HEK293T (cell line): ENCODE measurements at regions not wholly inside any gene's neighbourhood (a gene's known extent, or its start where the extent isn't known, plus 50 kb on each side); places are given as distances from the start of the nearest gene placed in this dataset.

Experiments used
- CTCF ChIA-PET: fragments of 350-600 bp; formaldehyde crosslinking; extraction: SDS; loops from one replicate; lab custom pipeline; 2021; ENCODE audit warnings: antibody characterized with exemption, inconsistent platforms; lab: Yijun Ruan, JAX
- POLR2A ChIA-PET: fragments of 350-600 bp; formaldehyde crosslinking; extraction: SDS; loops from one replicate; lab custom pipeline; 2020; ENCODE audit warnings: antibody characterized with exemption, inconsistent platforms; lab: Yijun Ruan, JAX
- DNase-seq: peaks from one replicate; pipeline ENCODE4 v3.0.0; 2012; ENCODE audit warnings: mixed read lengths; ENCODE audit errors: extremely low spot score
- ARNT ChIP-seq: fragments of 450-650 bp; IDR thresholded peaks from 2 replicates; pipeline ENCODE4 v1.6.1; 2017; ENCODE audit warnings: mild to moderate bottlenecking
- BHLHE40 ChIP-seq: fragments of 450-650 bp; IDR thresholded peaks from 2 replicates; pipeline ENCODE4 v1.6.1; 2016; ENCODE audit warnings: mild to moderate bottlenecking, moderate library complexity, borderline replicate concordance
- CTBP1 ChIP-seq: fragments of 450-650 bp; IDR thresholded peaks from 2 replicates; pipeline ENCODE4 v1.6.1; 2016; ENCODE audit warnings: borderline replicate concordance
- ELF4 ChIP-seq: fragments of 450-650 bp; IDR thresholded peaks from 2 replicates; pipeline ENCODE4 v1.6.1; 2017; ENCODE audit warnings: antibody characterized with exemption
- FOXA1 ChIP-seq: fragments of 450-650 bp; IDR thresholded peaks from 2 replicates; pipeline ENCODE4 v1.6.1; 2016; ENCODE audit warnings: mild to moderate bottlenecking
- FOXK2 ChIP-seq: fragments of 450-650 bp; IDR thresholded peaks from 2 replicates; pipeline ENCODE4 v1.6.1; 2016; ENCODE audit warnings: mild to moderate bottlenecking
- FOXM1 ChIP-seq: fragments of 450-650 bp; IDR thresholded peaks from 2 replicates; pipeline ENCODE4 v1.6.1; 2017; ENCODE audit warnings: mild to moderate bottlenecking, borderline replicate concordance
- HDGF ChIP-seq: fragments of 450-650 bp; IDR thresholded peaks from 2 replicates; pipeline ENCODE4 v1.6.1; 2017; ENCODE audit warnings: antibody characterized with exemption, borderline replicate concordance
- L3MBTL2 ChIP-seq: fragments of 450-650 bp; conservative IDR thresholded peaks from 2 replicates; pipeline ENCODE4 v1.6.1; 2016; ENCODE audit warnings: mild to moderate bottlenecking
- LEF1 ChIP-seq: fragments of 450-650 bp; IDR thresholded peaks from 2 replicates; pipeline ENCODE4 v1.6.1; 2017; ENCODE audit warnings: mild to moderate bottlenecking, borderline replicate concordance
- NFRKB ChIP-seq: fragments of 450-650 bp; IDR thresholded peaks from 2 replicates; pipeline ENCODE4 v1.6.1; 2016; ENCODE audit warnings: mild to moderate bottlenecking, moderate library complexity
- SP1 ChIP-seq: fragments of 450-650 bp; IDR thresholded peaks from 2 replicates; pipeline ENCODE4 v1.6.1; 2017
- SUZ12 ChIP-seq: fragments of 450-650 bp; IDR thresholded peaks from 2 replicates; pipeline ENCODE4 v1.6.1; 2016; ENCODE audit warnings: mild to moderate bottlenecking
- TARDBP ChIP-seq: fragments of 450-650 bp; IDR thresholded peaks from 2 replicates; pipeline ENCODE4 v1.6.1; 2016
- ZNF384 ChIP-seq: fragments of 450-650 bp; IDR thresholded peaks from 2 replicates; pipeline ENCODE4 v1.6.1; 2016
- TF ChIP-seq, protein P1 (sequence below): fragments of 450-650 bp; IDR thresholded peaks from 2 replicates; pipeline ENCODE4 v1.6.1; 2016

DNA sequence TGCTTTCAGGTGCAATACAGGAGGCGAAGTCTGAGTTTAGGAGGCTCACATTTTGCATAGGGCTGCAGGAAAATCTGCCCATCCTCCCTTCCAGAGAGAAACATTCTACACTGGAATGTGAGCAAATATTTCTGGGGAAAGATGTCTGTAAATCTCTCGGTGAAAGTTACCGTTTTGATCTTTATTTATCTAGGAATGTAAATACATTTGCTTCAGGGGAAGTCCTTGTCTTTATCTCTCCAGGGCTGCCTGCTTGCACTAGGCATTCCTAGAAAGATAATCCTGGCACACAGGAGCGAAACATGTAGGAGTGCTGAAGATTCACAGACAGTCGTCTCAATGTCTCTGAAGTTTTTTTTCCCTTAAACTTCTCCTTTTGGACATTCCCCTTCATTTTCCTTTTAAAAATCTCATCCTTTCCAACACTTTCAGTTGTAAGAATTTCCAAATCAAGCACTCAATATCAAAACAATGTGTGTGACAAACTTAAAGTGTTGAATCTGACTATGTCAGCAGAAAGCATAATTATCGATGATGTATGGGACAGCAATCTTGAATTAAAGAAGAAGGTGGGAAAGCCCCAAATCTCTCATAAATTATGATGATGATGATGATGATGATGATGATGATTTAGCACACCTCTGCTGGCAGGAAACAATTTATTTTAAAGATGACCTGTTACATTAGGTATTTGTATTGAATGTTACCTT lies 113.4 kb upstream of the RESF1 start:
- POLR2A ChIA-PET: no interaction called here
- CTCF ChIA-PET: no interaction called here

DNA sequence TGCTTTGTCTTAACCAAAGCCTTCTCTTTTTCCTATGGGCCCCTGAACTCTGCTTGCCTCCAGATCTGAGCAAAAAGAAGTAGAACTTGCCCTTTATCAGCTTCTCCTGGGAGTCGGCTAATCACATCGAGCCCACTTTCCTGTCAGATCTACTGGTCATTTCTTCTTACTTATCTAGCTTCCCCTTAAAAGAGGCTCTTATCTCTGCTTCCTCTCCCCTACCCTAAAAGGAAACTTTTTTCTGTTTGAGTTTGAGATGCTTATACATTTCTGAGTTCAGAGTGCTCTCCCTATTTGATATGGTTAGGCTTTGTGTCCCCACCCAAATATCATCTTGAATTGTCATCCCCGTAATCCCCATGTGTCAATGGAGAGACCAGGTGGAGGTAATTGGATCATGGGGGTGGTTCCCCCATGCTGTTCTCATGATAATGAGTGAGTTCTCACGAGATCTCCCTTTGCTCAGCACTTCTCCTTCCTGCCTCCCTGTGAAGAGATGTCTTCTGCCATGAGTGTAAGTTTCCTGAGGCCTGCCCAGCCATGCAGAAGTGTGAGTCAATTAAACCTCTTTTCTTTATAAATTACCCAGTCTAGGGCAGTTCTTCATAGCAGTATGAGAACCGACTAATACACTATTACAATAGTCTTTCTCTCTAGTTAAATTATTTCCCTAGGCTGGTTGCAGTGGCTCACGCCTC lies 114.7 kb upstream of the AMN1 start:
- TF ChIP-seq FOXA1: no peak
- no peak for TF ChIP-seq BHLHE40
- no peak for TF ChIP-seq HDGF
- no peak for TF ChIP-seq FOXM1
- no peak for TF ChIP-seq ARNT
- no peak for TF ChIP-seq ZNF384
- TF ChIP-seq ELF4: no peak
- no peak for TF ChIP-seq SUZ12
- no peak for TF ChIP-seq LEF1
- no peak for TF ChIP-seq CTBP1
- TF ChIP-seq TARDBP: no peak
- ChIA-PET CTCF (no interaction called here), POLR2A (no interaction called here)
- DNase-seq: no peak

More for the DNA sequence above, 113.4 kb upstream of the RESF1 start:
- no peak for TF ChIP-seq BHLHE40
- no peak for TF ChIP-seq ZNF384
- no peak for TF ChIP-seq FOXA1
- no peak for TF ChIP-seq ELF4
- no peak for TF ChIP-seq FOXK2
- no peak for TF ChIP-seq FOXM1
- no peak for TF ChIP-seq ARNT
- TF ChIP-seq CTBP1: no peak
- TF ChIP-seq TARDBP: no peak
- no peak for TF ChIP-seq LEF1
- TF ChIP-seq SUZ12: no peak
- TF ChIP-seq, protein P1, sequence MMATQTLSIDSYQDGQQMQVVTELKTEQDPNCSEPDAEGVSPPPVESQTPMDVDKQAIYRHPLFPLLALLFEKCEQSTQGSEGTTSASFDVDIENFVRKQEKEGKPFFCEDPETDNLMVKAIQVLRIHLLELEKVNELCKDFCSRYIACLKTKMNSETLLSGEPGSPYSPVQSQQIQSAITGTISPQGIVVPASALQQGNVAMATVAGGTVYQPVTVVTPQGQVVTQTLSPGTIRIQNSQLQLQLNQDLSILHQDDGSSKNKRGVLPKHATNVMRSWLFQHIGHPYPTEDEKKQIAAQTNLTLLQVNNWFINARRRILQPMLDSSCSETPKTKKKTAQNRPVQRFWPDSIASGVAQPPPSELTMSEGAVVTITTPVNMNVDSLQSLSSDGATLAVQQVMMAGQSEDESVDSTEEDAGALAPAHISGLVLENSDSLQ: no peak
- no peak for TF ChIP-seq HDGF
- TF ChIP-seq SP1: no peak
- TF ChIP-seq NFRKB: no peak
- TF ChIP-seq L3MBTL2: no peak
- no peak for DNase-seq

DNA sequence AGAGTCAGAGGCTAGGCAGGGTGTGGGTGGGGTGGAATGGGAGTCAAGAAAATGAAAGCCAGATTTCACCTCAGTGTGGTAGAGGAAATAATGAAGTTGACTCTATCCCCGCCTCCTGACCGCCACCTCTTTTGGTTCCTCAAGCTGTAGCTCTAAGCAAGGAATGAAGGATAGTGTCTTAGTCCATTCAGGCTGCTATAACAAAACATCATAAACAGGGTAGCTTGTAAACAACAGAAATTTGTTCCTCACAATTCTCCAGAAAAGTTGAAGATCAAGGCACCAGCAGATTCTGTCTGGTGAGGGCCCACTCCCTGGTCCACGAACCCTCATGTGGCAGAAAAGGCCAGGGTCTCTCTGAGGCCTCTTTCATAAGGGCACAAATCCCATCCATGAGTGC lies 109.1 kb upstream of the AMN1 start:
- ChIA-PET CTCF (no interaction called here), POLR2A (interaction anchor here (1.0 kb wide), 1 partner anchor 179 kb away, joined by 3 read pairs; no protein-coding TSS in a partner anchor)
- TF ChIP-seq LEF1 (no peak), NFRKB (no peak)
- TF ChIP-seq, protein P1: no peak
- no peak for DNase-seq

DNA sequence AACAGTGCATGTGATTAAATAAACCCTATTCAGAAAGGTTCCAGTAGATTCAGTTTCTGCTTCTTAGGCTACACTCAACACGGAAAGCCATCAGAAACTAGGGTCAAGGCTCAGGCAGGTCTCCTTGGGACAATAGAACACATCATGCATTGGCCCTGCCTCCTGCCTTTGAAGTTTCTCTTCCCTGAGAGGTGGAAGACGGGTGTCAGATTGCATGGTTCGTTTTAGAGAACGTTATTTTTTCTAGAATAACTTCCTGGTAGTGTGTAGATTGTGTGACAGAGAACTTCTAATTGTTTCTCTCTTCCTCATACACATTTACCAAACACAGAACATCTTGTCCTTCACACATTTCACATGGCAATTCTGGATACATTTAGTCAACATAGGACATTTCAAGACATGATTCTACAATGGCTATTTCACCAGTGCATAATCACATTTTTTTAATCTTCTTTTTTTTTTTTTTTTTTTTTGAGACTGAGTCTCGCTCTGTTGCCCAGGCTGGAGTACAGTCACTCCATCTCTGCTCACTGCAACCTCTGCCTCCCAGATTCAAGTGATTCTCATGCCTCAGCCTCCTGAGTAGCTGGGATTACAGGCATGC lies 106.6 kb upstream of the AMN1 start:
- ChIA-PET CTCF (no interaction called here), POLR2A (no interaction called here)
- no peak for TF ChIP-seq LEF1
- no peak for TF ChIP-seq FOXM1
- TF ChIP-seq ELF4: no peak
- TF ChIP-seq TARDBP: no peak
- TF ChIP-seq L3MBTL2: no peak
- no peak for TF ChIP-seq SP1
- no peak for TF ChIP-seq SUZ12
- no peak for TF ChIP-seq ZNF384
- TF ChIP-seq HDGF: no peak
- TF ChIP-seq CTBP1: no peak
- TF ChIP-seq NFRKB: no peak
- TF ChIP-seq FOXK2: no peak
- TF ChIP-seq, protein P1: no peak
- no peak for TF ChIP-seq FOXA1
- no peak for TF ChIP-seq BHLHE40
- TF ChIP-seq ARNT: no peak
- DNase-seq: no peak

DNA sequence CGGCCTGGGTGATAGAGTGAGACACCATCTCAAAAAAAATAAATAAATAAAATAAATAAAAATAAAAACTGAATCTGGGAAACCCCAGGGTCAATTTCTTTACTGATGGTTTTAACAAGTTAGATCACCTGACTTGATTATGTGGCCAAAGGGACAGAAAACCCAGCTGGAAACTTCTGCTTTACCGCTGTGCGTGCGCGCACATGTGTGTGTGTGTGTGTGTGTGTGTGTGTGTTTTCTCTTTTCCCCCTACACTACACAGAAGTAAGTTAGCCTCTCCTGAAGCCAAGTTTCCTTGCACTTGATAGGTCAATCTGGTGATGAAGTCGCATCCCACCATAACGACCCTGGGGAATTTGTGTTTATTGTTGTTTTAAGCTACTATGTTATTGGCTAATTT lies 105.3 kb upstream of the AMN1 start:
- TF ChIP-seq ARNT: no peak
- TF ChIP-seq, protein P1: no peak
- no peak for DNase-seq
- POLR2A ChIA-PET: no interaction called here
- CTCF ChIA-PET: no interaction called here
